Neuron (in vitro differentiated cells): ENCODE measurements at regions not wholly inside any gene's neighbourhood (a gene's known extent, or its start where the extent isn't known, plus 50 kb on each side); places are given as distances from the start of the nearest gene placed in this dataset.
"Not testable (repeated sequence)": the region's sequence is repeated elsewhere in the genome, so short reads cannot be mapped to it uniquely, and the experiment has no call there.

Experiments used
- H2AFZ ChIP-seq: one replicate; pipeline ENCODE4 v1.6.1; 2013; ENCODE audit warnings: low read depth, mild to moderate bottlenecking, inconsistent platforms, low read length, moderate library complexity
- H3K27me3 ChIP-seq: one replicate; pipeline ENCODE4 v1.6.1; 2013; ENCODE audit warnings: low read length; ENCODE audit not compliant: insufficient read depth
- H3K36me3 ChIP-seq: one replicate; pipeline ENCODE4 v1.6.1; 2013; ENCODE audit warnings: low read length; ENCODE audit not compliant: insufficient read depth
- H3K4me1 ChIP-seq: one replicate; pipeline ENCODE4 v1.6.1; 2013; ENCODE audit warnings: low read length; ENCODE audit not compliant: insufficient read depth
- H3K4me3 ChIP-seq: 2 replicates; pipeline ENCODE4 v1.5.1; 2013; ENCODE audit warnings: mild to moderate bottlenecking, low read length, moderate library complexity
- H3K9me3 ChIP-seq: one replicate; pipeline ENCODE4 v1.6.1; 2013; ENCODE audit warnings: low read length

- Histone ChIP-seq H3K9me3 (peaks cover 3% of the 10 kb centered on the region), H2AFZ (no peak overlapping the region), H3K4me1 (no peaks in the 10 kb centered on the region), H3K4me3 (no peak overlapping the region), H3K36me3 (no peaks in the 10 kb centered on the region), H3K27me3 (no peaks in the 10 kb centered on the region)
These were observed 71.6 kb upstream of the ALOX12 start for GRCh38 chr17:6924208-6924607.

GRCh38 chr17:6926667-6927066 is 69.2 kb upstream of the ALOX12 start:
- Histone ChIP-seq H3K36me3 (no peaks in the 10 kb centered on the region), H3K27me3 (no peaks in the 10 kb centered on the region), H3K4me3 (no peak overlapping the region), H2AFZ (no peak overlapping the region), H3K4me1 (no peaks in the 10 kb centered on the region), H3K9me3 (peaks cover 3% of the 10 kb centered on the region)

DNA sequence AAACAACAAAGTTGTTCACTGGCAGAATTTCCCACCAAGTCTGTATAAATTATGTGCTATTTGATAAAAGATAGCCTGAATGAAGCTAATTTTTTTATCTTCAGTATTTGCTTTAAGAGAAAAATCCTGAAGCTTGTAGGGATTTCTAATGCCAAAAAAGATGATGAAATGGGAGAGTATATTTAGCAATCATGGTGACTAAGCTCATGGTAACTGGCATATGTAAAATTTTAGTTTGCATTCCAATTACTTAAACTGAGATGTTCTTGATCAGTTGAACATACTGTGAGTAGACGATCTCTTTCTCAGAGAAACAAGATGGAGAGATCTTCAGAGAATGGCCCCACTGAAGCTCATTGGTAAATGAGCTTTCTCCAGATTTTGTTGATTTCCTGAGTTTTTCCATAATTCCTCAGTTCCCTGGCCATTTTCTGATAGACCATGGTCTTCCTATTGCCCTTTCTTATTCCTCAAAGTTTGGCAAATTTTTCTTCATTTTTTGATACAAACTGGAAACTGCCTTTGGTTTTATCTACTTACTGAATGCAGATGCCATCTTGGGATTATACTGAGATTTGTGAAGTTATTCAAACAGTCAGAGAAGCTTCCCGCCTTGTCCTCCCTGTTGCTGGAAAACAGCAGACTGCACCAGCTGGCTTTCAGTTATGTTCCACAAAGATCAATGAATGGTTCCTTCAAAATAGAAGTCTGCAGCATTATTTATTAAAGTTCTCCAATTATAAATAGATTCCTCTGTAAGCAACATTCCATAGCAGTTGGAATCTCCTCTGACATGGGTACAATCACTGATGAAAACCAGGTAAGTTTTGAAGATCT is 68.3 kb upstream of the ALOX12 start:
- no peak overlapping the region for H3K4me3 ChIP-seq
- no peaks in the 10 kb centered on the region for H3K36me3 ChIP-seq
- H3K9me3 ChIP-seq, result peaks cover 3% of the 10 kb centered on the region
- no peaks in the 10 kb centered on the region for H3K27me3 ChIP-seq
- H2AFZ ChIP-seq, result no peak overlapping the region
- H3K4me1 ChIP-seq, result no peaks in the 10 kb centered on the region

GRCh38 chr17:6928193-6928592 is 67.7 kb upstream of the ALOX12 start:
- Histone ChIP-seq H3K9me3 (peaks cover 3% of the 10 kb centered on the region), H3K4me3 (no peak overlapping the region), H3K27me3 (no peaks in the 10 kb centered on the region), H3K4me1 (no peaks in the 10 kb centered on the region), H3K36me3 (no peaks in the 10 kb centered on the region), H2AFZ (no peak overlapping the region)

GRCh38 chr17:6930749-6931148 is 65.1 kb upstream of the ALOX12 start:
- no peaks in the 10 kb centered on the region for H3K36me3 ChIP-seq
- H3K9me3 ChIP-seq, result peaks cover 3% of the 10 kb centered on the region
- H3K4me3 ChIP-seq, result no peak overlapping the region
- no peaks in the 10 kb centered on the region for H3K27me3 ChIP-seq
- H2AFZ ChIP-seq, result no peak overlapping the region
- H3K4me1 ChIP-seq, result no peaks in the 10 kb centered on the region

- H3K36me3 ChIP-seq, H3K9me3 ChIP-seq, H3K4me3 ChIP-seq, H3K4me1 ChIP-seq, H3K27me3 ChIP-seq, H2AFZ ChIP-seq: not testable (repeated sequence)
These were observed 61.3 kb upstream of the ALOX12 start for GRCh38 chr17:6934544-6934943.

DNA sequence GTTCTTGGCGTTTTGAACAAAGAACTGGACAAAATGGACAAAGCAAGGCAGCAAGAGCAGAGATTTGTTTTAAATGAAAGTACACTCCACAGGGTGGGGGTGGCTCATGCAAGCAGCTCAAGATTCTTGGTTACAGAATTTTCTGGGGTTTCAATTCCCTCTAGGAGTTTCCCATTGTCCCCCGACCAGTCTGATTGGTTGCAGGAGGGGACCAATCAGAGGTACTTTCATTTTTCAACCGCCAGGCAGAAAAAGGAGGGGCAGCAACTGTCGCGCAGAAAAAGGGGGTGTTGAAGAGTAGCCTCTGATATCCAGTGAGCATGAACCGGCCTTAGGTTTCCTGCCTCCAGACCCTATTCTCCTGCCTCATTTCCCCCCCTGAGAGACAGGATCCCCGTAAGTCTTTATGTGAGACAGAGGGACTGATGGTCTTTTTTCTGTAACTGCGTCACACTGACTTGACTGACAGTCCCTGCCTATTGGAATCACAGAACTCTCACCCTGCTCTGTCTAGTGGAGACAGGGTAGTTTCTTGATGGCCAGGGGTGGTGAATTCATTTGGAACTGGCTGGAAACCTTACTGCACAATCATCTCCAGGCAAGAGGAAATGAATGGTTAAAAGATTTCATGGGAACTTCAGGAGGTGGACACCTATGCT is 59.4 kb upstream of the ALOX12 start:
- Histone ChIP-seq H3K36me3 (no peaks in the 10 kb centered on the region), H2AFZ (peak overlapping the region; percentile 10), H3K27me3 (no peaks in the 10 kb centered on the region), H3K4me3 (peak overlapping the region; percentile 32), H3K4me1 (peaks cover 3% of the 10 kb centered on the region), H3K9me3 (no peaks in the 10 kb centered on the region)

GRCh38 chr17:6938637-6939036 is 57.2 kb upstream of the ALOX12 start:
- no peak overlapping the region for H3K4me3 ChIP-seq
- H3K9me3 ChIP-seq, result no peaks in the 10 kb centered on the region
- no peaks in the 10 kb centered on the region for H3K27me3 ChIP-seq
- H2AFZ ChIP-seq, result no peak overlapping the region
- H3K36me3 ChIP-seq, result no peaks in the 10 kb centered on the region
- H3K4me1 ChIP-seq, result peaks cover 11% of the 10 kb centered on the region

DNA sequence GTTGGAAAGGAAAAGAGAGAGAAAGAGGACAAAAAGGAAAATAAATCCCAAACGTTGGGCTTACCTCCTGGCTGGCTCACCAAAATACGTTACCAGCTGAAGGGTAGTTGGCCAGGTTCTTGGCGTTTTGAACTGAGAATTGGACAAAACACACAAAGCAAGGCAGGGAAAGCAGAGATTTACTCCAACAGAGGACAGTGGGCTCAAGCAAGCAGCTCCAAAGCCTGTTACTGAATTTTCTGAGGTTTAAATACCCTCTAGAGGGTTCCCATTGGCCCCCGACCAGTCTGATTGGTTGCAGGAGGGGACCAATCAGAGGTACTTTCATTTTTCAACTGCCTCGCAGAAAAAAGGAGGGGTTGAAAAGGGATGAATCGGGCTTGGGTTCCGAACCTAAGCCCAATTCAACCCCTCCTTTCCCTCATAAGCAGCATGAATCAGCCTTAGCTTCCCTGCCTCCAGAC is 55.6 kb upstream of the ALOX12 start:
- Histone ChIP-seq H3K4me1 (peaks cover 11% of the 10 kb centered on the region), H2AFZ (no peak overlapping the region), H3K36me3 (no peaks in the 10 kb centered on the region), H3K27me3 (no peaks in the 10 kb centered on the region), H3K9me3 (no peaks in the 10 kb centered on the region), H3K4me3 (no peak overlapping the region)

DNA sequence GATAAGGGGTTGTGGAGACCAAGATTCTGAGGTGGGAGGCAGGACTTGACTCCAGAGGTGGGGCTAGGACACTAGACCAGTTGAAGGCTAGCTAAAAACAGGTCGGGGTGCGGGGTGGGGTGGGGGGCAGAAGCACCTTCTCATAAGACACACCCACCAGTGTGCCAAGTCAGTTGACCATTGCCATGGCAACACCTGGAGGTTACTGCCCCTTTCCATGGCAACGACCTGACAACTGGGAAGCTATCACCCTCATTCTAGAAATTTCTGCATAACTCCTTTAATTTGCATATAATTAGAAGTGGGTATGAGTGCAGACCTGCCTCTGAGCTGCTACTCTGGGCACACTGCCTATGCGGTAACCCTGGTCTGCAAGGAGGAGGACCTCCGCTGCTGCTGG is 53.9 kb upstream of the ALOX12 start:
- H3K36me3 ChIP-seq, result no peaks in the 10 kb centered on the region
- H2AFZ ChIP-seq, result no peak overlapping the region
- H3K9me3 ChIP-seq, result no peaks in the 10 kb centered on the region

GRCh38 chr17:6943406-6943805 is 52.4 kb upstream of the ALOX12 start:
- Histone ChIP-seq H3K4me3 (no peak overlapping the region), H2AFZ (no peak overlapping the region), H3K27me3 (no peaks in the 10 kb centered on the region), H3K9me3 (no peaks in the 10 kb centered on the region), H3K4me1 (peaks cover 8% of the 10 kb centered on the region), H3K36me3 (no peaks in the 10 kb centered on the region)

More for the DNA sequence above, 53.9 kb upstream of the ALOX12 start:
- Histone ChIP-seq H3K4me1 (peaks cover 8% of the 10 kb centered on the region), H3K27me3 (no peaks in the 10 kb centered on the region), H3K4me3 (no peak overlapping the region)
